Spleen (tissue), 11 donors: ENCODE measurements at regions not wholly inside any gene's neighbourhood (a gene's known extent, or its start where the extent isn't known, plus 50 kb on each side); places are given as distances from the start of the nearest gene placed in this dataset.

Experiments
- DNase-seq: peaks from one replicate; pipeline ENCODE4 v3.0.0-alpha.2; 2020
- H3K27ac ChIP-seq, 8 donors: fragments of 200-600 bp; sonication (generic) in 7 of 8; 1 replicate in 4 of 8; 2 replicates in 4 of 8; pipeline versions ENCODE4 v1.5.0 to v1.8.0; 2016 to 2021; ENCODE audit warnings: inconsistent platforms in 4 of 8, mild to moderate bottlenecking in 4 of 8, moderate library complexity in 1 of 8
- H3K27me3 ChIP-seq, 7 donors: fragments of 200-600 bp; sonication (generic) in 6 of 7; replicated peaks in 1 of 7; 1 replicate in 4 of 7; 2 replicates in 3 of 7; pipeline versions ENCODE4 v1.5.0 to v1.8.0; 2016 to 2021; ENCODE audit warnings: inconsistent platforms in 3 of 7, mild to moderate bottlenecking in 1 of 7
- H3K36me3 ChIP-seq, 6 donors: fragments of 200-600 bp; sonication (generic) in 5 of 6; 1 replicate in 4 of 6; 2 replicates in 2 of 6; pipeline versions ENCODE4 v1.5.0 to v1.8.0; 2016 to 2021; ENCODE audit warnings: inconsistent platforms in 2 of 6
- H3K4me1 ChIP-seq, 6 donors: fragments of 200-600 bp; sonication (generic) in 5 of 6; 1 replicate in 3 of 6; 2 replicates in 3 of 6; pipeline versions ENCODE4 v1.5.0 to v1.8.0; 2016 to 2021; ENCODE audit warnings: inconsistent platforms in 3 of 6
- H3K4me3 ChIP-seq, 8 donors: fragments of 200-600 bp; sonication (generic) in 7 of 8; 1 replicate in 4 of 8; 2 replicates in 4 of 8; pipeline versions ENCODE4 v1.5.0 to v1.8.0; 2016 to 2021; ENCODE audit warnings: inconsistent platforms in 4 of 8, mild to moderate bottlenecking in 4 of 8, moderate library complexity in 2 of 8
- H3K9me3 ChIP-seq, 8 donors: fragments of 200-600 bp; sonication (generic) in 7 of 8; 1 replicate in 4 of 8; 2 replicates in 4 of 8; pipeline versions ENCODE4 v1.5.0 to v1.8.0; 2016 to 2021; ENCODE audit warnings: inconsistent platforms in 4 of 8
- POLR2A ChIP-seq, 3 donors: fragments of 450-650 bp; IDR thresholded peaks; one replicate each; pipeline ENCODE4 v1.5.1; 2017; ENCODE audit warnings: antibody characterized with exemption in 3 of 3, mild to moderate bottlenecking in 1 of 3
- POLR2AphosphoS5 ChIP-seq, 3 donors: sonication (generic); formaldehyde crosslinking; IDR thresholded peaks; one replicate each; pipeline ENCODE4 v1.5.1; 2017; ENCODE audit warnings: antibody characterized with exemption in 3 of 3
- WGBS, 5 donors: extraction: QIAGEN DNeasy Blood & Tissue Kit in 3 of 5; methylation state at CpG; one replicate each; pipeline versions ENCODE4 v1.1.5 to v1.1.7; 2013 to 2018; 5-methylcytosine and 5-hydroxymethylcytosine counted together
- intact Hi-C: fragments of 100-400 bp; cut with DNase I; formaldehyde crosslinking; loops from one replicate; pipeline ENCODE4 v1.15.0; 2023; ENCODE audit warnings: low total_unique reads
- TF ChIP-seq, protein P1 (sequence below), 11 experiments: fragments of 200-600 bp in 7 of 11; fragments of 450-650 bp in 4 of 11; sonication (generic) in 4 of 11; IDR thresholded peaks in 8 of 11; conservative IDR thresholded peaks in 3 of 11; 1 replicate in 7 of 11; 2 replicates in 4 of 11; pipeline versions ENCODE4 v1.4.0 to v1.8.0; 2016 to 2021; ENCODE audit warnings: antibody characterized with exemption in 11 of 11, inconsistent platforms in 4 of 11, mild to moderate bottlenecking in 1 of 11
- donor health status: healthy with polysubstance abuse.
- donor health status: DM: no; HTN: no; CAD: no; lungs with moderate emphysema.
- donor health status: DM: no; HTN: no; CAD: no.
- donor health status: Bipolar disorder and iron deficiency.
- donor health status: healthy.
- donor health status: DM: no; HTN: no; CAD: no.
- donor health status: DM: yes; HTN: yes; CAD: no.

DNA sequence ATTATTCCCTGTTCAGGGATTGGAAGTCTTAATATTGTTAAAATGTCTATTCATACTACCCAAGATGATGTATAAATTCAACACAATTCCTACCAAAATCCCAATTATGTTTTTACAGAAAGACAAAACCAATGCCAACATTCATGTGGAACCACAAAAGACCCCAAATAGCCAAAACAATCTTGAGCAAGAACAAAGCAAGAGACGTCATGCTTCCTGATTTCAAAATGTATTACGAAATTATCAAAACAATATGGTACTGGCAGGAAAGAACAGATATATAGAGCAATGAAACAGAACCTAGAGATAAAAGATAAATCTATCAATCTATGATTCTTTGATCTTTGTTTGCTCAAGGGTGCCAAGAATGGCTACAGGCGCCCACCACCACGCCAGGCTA is 237.9 kb downstream of the TAF11L14 start:
- Histone ChIP-seq H3K4me1 (no peaks in the 10 kb centered on the region), H3K27me3 (no peaks in the 10 kb centered on the region), H3K4me3 (no peak overlapping the region), H3K9me3 (peaks cover 0 to 34% (median 19%) of the 10 kb centered on the region in 8 donors), H3K27ac (no peak overlapping the region), H3K36me3 (no peaks in the 10 kb centered on the region)
- intact Hi-C loops = no loop called here
- WGBS, 5 donors = 64 to 90% (median 76%) methylated on average over 4 of the region's 4 CpGs
- DNase-seq = no peak
- TF ChIP-seq POLR2AphosphoS5 (IDR thresholded peaks at IDR 0.05) (no peak), POLR2A (IDR thresholded peaks at IDR 0.05) (no peak)
- TF ChIP-seq, protein P1, sequence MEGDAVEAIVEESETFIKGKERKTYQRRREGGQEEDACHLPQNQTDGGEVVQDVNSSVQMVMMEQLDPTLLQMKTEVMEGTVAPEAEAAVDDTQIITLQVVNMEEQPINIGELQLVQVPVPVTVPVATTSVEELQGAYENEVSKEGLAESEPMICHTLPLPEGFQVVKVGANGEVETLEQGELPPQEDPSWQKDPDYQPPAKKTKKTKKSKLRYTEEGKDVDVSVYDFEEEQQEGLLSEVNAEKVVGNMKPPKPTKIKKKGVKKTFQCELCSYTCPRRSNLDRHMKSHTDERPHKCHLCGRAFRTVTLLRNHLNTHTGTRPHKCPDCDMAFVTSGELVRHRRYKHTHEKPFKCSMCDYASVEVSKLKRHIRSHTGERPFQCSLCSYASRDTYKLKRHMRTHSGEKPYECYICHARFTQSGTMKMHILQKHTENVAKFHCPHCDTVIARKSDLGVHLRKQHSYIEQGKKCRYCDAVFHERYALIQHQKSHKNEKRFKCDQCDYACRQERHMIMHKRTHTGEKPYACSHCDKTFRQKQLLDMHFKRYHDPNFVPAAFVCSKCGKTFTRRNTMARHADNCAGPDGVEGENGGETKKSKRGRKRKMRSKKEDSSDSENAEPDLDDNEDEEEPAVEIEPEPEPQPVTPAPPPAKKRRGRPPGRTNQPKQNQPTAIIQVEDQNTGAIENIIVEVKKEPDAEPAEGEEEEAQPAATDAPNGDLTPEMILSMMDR (IDR thresholded peaks at IDR 0.05 in 8 of 11, conservative IDR thresholded peaks at IDR 0.05 in 3 of 11) = no peak

DNA sequence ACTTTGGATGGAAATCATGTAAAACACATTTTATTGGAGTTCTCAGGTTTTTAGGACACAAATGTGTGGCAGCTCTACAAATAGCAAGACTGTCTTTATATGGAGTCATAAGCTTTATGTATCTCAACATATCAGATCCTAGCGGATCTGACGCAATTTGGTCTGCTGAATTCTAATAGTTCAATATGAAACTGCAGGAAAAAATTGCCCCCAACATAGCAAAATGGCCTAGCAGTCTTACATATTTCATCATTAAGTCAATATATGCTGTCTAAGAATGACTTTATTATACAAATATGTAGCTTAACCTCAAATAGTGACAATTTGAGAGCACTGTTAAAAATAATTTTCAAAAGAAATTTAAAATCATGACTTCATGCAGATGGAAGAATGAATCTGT is 244.3 kb downstream of the TAF11L14 start:
- 86 to 97% (median 90%) methylated on average over 2 of the region's 2 CpGs for WGBS, 5 donors
- Histone ChIP-seq H3K4me1 (no peaks in the 10 kb centered on the region), H3K27me3 (no peaks in the 10 kb centered on the region), H3K9me3 (peaks cover 0 to 3% (median 0%) of the 10 kb centered on the region in 8 donors), H3K27ac (no peak overlapping the region), H3K4me3 (no peak overlapping the region), H3K36me3 (no peaks in the 10 kb centered on the region)
- no peak for DNase-seq
- intact Hi-C loops = no loop called here
- TF ChIP-seq, protein P1 (IDR thresholded peaks at IDR 0.05 in 8 of 11, conservative IDR thresholded peaks at IDR 0.05 in 3 of 11) = no peak
- TF ChIP-seq POLR2A (IDR thresholded peaks at IDR 0.05) (no peak), POLR2AphosphoS5 (IDR thresholded peaks at IDR 0.05) (no peak)

DNA sequence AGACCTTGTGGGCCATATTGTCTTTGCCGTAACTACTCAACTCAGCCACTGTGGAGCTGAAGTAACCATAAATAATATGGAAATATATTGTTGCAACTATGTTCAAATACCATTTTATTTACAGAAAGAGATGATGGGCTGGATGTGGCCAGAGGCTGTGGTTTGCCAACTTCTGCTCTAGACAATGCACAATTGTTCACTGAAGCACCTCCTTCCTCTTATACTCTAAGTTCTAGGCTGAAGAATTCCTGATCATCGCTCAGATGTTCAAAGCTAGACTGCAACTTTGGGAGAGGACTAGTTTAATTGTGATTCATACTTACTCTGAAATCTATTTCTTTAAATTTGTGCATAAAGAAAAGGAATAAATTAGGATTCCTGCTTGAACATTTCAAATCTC is 245.0 kb downstream of the TAF11L14 start:
- TF ChIP-seq POLR2A (IDR thresholded peaks at IDR 0.05) (no peak), POLR2AphosphoS5 (IDR thresholded peaks at IDR 0.05) (no peak)
- TF ChIP-seq, protein P1 (IDR thresholded peaks at IDR 0.05 in 8 of 11, conservative IDR thresholded peaks at IDR 0.05 in 3 of 11) = no peak
- H3K4me3 ChIP-seq = no peak overlapping the region
- no peaks in the 10 kb centered on the region for H3K36me3 ChIP-seq
- 60 to 91% (median 81%) methylated on average over 2 of the region's 2 CpGs for WGBS, 5 donors
- H3K9me3 ChIP-seq = peaks cover 0 to 3% (median 0%) of the 10 kb centered on the region in 8 donors
- no peaks in the 10 kb centered on the region for H3K27me3 ChIP-seq
- no peaks in the 10 kb centered on the region for H3K4me1 ChIP-seq
- no peak for DNase-seq
- H3K27ac ChIP-seq = no peak overlapping the region
- intact Hi-C loops = no loop called here

DNA sequence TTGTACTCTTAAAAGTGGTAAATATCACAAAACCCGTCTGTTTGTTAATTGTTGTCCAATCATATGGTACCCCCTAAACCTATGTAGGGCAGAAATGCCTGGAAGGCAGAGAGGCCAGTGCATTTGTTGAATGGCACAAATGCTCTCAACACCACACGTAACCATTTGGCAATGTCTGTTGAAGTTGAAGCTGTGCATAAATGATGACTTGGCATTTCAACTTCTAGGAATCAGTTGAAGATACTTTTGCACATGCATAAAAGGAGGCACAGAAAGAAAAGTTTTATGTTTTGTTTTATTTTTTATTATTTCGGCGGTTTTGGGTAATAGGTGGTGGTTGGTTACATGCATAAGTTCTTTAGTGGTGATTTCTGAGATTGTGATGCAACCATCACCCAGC is 246.6 kb downstream of the TAF11L14 start:
- TF ChIP-seq POLR2AphosphoS5 (IDR thresholded peaks at IDR 0.05) = no peak
- no peak for TF ChIP-seq POLR2A (IDR thresholded peaks at IDR 0.05)
- TF ChIP-seq, protein P1 (IDR thresholded peaks at IDR 0.05 in 8 of 11, conservative IDR thresholded peaks at IDR 0.05 in 3 of 11) = no peak
- no peak overlapping the region for H3K4me3 ChIP-seq
- 86 to 93% (median 89%) methylated on average over 4 of the region's 4 CpGs for WGBS, 5 donors
- H3K27me3 ChIP-seq = no peaks in the 10 kb centered on the region
- DNase-seq = no peak
- H3K27ac ChIP-seq = no peak overlapping the region
- H3K36me3 ChIP-seq = no peaks in the 10 kb centered on the region
- peaks cover 0 to 6% (median 0%) of the 10 kb centered on the region in 8 donors for H3K9me3 ChIP-seq
- intact Hi-C loops = no loop called here
- no peaks in the 10 kb centered on the region for H3K4me1 ChIP-seq
